Fibroblast of lung (primary cell): ENCODE measurements at regions not wholly inside any gene's neighbourhood (a gene's known extent, or its start where the extent isn't known, plus 50 kb on each side); places are given as distances from the start of the nearest gene placed in this dataset.

Source experiments
- CTCF ChIP-seq, 2 donors: IDR thresholded peaks in 1 of 2; conservative IDR thresholded peaks in 1 of 2; 1 replicate in 1 of 2; 2 replicates in 1 of 2; pipeline ENCODE4 v1.5.1; 2011 to 2012; ENCODE audit warnings: low read length in 2 of 2, control low read depth in 1 of 2, inconsistent platforms in 1 of 2, low read depth in 1 of 2, mild to moderate bottlenecking in 1 of 2
- EZH2 ChIP-seq: IDR thresholded peaks from 2 replicates; pipeline ENCODE4 v1.5.1; 2012; ENCODE audit warnings: low read length, control low read depth, mild to moderate bottlenecking; ENCODE audit errors: missing control alignments

DNA sequence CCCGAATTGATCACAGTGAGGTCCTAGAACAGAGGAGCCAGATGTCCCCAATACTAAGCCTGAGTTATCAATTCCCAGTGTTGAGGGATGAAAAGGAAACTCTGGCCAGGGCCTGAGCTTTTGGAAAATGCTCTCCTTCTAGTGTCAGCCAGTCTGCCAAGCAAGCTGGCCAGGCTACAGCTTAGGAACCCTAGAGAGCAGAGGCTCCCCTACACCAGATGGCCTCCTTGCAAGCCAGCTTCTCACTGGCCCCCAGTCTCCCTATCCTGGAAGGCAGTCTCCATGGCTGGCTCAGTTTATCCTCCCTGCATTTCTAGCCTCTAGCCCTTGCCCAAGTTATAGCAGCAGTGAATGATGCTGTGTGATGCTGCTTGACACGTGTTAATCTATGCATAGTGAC, 204.7 kb upstream of the WWC1 start:
- no peak for TF ChIP-seq CTCF (conservative IDR thresholded peaks at IDR 0.05 in 1 of 2, IDR thresholded peaks at IDR 0.05 in 1 of 2; ENCODE audit: low read depth in 1 of 2, low read length in 2 of 2)
- no peak for TF ChIP-seq EZH2
